SH-SY5Y (cell line): ENCODE measurements at regions not wholly inside any gene's neighbourhood (a gene's known extent, or its start where the extent isn't known, plus 50 kb on each side); places are given as distances from the start of the nearest gene placed in this dataset.

Experiments used
- GATA2 ChIP-seq: IDR thresholded peaks from 2 replicates; pipeline ENCODE4 v1.6.1; 2011; ENCODE audit warnings: mild to moderate bottlenecking, low read depth, low read length
- GATA3 ChIP-seq: IDR thresholded peaks from 2 replicates; pipeline ENCODE4 v1.6.1; 2011; ENCODE audit warnings: low read depth, mild to moderate bottlenecking, low read length, moderate library complexity

DNA sequence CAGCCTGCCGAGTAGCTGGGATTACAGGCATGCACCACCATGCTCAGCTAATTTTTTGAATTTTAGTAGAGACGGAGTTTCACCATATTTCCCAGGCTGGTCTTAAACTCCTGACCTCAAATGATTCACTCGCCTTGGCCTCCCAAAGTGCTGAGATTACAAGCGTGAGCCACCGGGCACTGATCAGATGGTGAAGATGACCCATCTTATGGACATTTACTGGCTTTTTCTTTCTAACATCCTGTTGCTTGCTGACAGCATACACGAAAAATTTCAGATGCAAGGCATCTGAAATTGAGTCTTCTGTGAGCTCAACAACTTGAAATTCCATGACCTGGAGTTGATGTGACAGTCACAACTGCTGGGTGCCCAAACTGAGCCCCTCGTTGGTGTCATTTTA, 859.5 kb upstream of the CNTNAP5 start:
- TF ChIP-seq GATA2, result no peak
- TF ChIP-seq GATA3, result no peak
